ENCODE measurements at regions not wholly inside any gene's neighbourhood (a gene's known extent, or its start where the extent isn't known, plus 50 kb on each side); places are given as distances from the start of the nearest gene placed in this dataset.

DNA sequence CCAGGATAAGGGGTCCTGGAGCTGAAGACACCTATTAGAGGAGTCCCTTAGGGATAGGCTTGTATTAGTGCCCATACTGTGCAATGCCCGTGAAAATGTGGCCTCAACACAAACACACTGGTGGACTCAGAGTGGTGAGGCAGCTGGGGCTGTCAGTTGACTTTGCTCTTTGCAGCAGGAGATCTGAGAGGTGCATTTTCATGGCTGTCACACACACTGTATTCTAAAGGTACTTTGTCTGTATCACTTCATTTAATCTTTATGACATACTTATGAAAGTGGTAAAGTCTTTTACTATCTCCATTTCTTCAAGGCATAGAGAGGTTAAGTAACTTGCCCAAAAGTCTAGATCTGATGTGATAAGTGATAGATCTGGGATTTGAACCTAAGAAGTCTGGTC is 55.1 kb upstream of the GCFC2 start:
- ATAC-seq = no peak
- no peak for TF ChIP-seq ZFP3 (CRISPR knock-in tag; IDR thresholded peaks at IDR 0.05)
- TF ChIP-seq OSR1 (CRISPR knock-in tag; IDR thresholded peaks at IDR 0.05) = no peak
- TF ChIP-seq TOX (CRISPR knock-in tag; IDR thresholded peaks at IDR 0.05; ENCODE audit: borderline replicate concordance) = no peak
- no peak for TF ChIP-seq ZFP30 (CRISPR knock-in tag; IDR thresholded peaks at IDR 0.05)
- TF ChIP-seq ZNF8 (CRISPR knock-in tag; IDR thresholded peaks at IDR 0.05) = no peak

DNA sequence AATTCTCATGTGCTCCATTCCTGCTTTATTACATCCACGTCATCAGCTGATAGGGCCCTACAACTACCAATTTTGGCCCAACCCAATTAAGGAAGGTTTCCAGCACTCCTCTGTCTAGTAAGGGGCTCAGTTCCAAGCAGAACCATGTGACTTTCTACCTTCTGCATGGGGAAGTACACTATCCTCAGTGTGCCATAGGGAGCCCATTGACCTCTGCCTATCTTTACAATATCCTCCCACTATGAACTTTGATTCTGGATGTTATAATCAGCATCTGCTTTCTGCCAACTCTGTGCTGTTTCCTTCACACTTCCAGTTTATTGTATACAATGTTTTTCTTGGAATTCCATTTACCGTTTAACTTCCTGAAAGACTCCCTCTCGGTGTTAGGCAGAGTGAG is 53.9 kb upstream of the GCFC2 start:
- no peak for TF ChIP-seq ZNF8 (CRISPR knock-in tag; IDR thresholded peaks at IDR 0.05)
- no peak for TF ChIP-seq BACH2 (CRISPR knock-in tag; IDR thresholded peaks at IDR 0.05; ENCODE audit: borderline replicate concordance)
- no peak for TF ChIP-seq SNAI2 (CRISPR knock-in tag; IDR thresholded peaks at IDR 0.05)
- TF ChIP-seq, protein P1, sequence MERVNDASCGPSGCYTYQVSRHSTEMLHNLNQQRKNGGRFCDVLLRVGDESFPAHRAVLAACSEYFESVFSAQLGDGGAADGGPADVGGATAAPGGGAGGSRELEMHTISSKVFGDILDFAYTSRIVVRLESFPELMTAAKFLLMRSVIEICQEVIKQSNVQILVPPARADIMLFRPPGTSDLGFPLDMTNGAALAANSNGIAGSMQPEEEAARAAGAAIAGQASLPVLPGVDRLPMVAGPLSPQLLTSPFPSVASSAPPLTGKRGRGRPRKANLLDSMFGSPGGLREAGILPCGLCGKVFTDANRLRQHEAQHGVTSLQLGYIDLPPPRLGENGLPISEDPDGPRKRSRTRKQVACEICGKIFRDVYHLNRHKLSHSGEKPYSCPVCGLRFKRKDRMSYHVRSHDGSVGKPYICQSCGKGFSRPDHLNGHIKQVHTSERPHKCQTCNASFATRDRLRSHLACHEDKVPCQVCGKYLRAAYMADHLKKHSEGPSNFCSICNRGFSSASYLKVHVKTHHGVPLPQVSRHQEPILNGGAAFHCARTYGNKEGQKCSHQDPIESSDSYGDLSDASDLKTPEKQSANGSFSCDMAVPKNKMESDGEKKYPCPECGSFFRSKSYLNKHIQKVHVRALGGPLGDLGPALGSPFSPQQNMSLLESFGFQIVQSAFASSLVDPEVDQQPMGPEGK (CRISPR knock-in tag; IDR thresholded peaks at IDR 0.05; ENCODE audit: borderline replicate concordance) = no peak
- no peak for TF ChIP-seq PPARA (CRISPR knock-in tag; IDR thresholded peaks at IDR 0.05; ENCODE audit: borderline replicate concordance)
- no peak for TF ChIP-seq ISL1 (CRISPR knock-in tag; IDR thresholded peaks at IDR 0.05)
- no peak for TF ChIP-seq OSR1 (CRISPR knock-in tag; IDR thresholded peaks at IDR 0.05)
- TF ChIP-seq, protein P2, sequence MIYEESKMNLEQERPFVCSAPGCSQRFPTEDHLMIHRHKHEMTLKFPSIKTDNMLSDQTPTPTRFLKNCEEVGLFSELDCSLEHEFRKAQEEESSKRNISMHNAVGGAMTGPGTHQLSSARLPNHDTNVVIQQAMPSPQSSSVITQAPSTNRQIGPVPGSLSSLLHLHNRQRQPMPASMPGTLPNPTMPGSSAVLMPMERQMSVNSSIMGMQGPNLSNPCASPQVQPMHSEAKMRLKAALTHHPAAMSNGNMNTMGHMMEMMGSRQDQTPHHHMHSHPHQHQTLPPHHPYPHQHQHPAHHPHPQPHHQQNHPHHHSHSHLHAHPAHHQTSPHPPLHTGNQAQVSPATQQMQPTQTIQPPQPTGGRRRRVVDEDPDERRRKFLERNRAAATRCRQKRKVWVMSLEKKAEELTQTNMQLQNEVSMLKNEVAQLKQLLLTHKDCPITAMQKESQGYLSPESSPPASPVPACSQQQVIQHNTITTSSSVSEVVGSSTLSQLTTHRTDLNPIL (CRISPR knock-in tag; IDR thresholded peaks at IDR 0.05; ENCODE audit: low read depth) = no peak
- no peak for TF ChIP-seq ZNF70 (CRISPR knock-in tag; IDR thresholded peaks at IDR 0.05)
- no peak for TF ChIP-seq RARB (CRISPR knock-in tag; IDR thresholded peaks at IDR 0.05)
- no peak for TF ChIP-seq ZFP3 (CRISPR knock-in tag; IDR thresholded peaks at IDR 0.05)
- TF ChIP-seq ZFP30 (CRISPR knock-in tag; IDR thresholded peaks at IDR 0.05) = no peak
- no peak for TF ChIP-seq CSDC2 (CRISPR knock-in tag; IDR thresholded peaks at IDR 0.05)
- TF ChIP-seq ARNTL (CRISPR knock-in tag; IDR thresholded peaks at IDR 0.05; ENCODE audit: borderline replicate concordance, low read depth) = no peak
- TF ChIP-seq, protein P3, sequence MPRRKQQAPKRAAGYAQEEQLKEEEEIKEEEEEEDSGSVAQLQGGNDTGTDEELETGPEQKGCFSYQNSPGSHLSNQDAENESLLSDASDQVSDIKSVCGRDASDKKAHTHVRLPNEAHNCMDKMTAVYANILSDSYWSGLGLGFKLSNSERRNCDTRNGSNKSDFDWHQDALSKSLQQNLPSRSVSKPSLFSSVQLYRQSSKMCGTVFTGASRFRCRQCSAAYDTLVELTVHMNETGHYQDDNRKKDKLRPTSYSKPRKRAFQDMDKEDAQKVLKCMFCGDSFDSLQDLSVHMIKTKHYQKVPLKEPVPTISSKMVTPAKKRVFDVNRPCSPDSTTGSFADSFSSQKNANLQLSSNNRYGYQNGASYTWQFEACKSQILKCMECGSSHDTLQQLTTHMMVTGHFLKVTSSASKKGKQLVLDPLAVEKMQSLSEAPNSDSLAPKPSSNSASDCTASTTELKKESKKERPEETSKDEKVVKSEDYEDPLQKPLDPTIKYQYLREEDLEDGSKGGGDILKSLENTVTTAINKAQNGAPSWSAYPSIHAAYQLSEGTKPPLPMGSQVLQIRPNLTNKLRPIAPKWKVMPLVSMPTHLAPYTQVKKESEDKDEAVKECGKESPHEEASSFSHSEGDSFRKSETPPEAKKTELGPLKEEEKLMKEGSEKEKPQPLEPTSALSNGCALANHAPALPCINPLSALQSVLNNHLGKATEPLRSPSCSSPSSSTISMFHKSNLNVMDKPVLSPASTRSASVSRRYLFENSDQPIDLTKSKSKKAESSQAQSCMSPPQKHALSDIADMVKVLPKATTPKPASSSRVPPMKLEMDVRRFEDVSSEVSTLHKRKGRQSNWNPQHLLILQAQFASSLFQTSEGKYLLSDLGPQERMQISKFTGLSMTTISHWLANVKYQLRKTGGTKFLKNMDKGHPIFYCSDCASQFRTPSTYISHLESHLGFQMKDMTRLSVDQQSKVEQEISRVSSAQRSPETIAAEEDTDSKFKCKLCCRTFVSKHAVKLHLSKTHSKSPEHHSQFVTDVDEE (CRISPR knock-in tag; IDR thresholded peaks at IDR 0.05) = no peak
- no peak for TF ChIP-seq GLIS3 (CRISPR knock-in tag; IDR thresholded peaks at IDR 0.05)
- TF ChIP-seq, protein P4, sequence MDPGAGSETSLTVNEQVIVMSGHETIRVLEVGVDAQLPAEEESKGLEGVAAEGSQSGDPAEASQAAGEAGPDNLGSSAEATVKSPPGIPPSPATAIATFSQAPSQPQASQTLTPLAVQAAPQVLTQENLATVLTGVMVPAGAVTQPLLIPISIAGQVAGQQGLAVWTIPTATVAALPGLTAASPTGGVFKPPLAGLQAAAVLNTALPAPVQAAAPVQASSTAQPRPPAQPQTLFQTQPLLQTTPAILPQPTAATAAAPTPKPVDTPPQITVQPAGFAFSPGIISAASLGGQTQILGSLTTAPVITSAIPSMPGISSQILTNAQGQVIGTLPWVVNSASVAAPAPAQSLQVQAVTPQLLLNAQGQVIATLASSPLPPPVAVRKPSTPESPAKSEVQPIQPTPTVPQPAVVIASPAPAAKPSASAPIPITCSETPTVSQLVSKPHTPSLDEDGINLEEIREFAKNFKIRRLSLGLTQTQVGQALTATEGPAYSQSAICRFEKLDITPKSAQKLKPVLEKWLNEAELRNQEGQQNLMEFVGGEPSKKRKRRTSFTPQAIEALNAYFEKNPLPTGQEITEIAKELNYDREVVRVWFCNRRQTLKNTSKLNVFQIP (CRISPR knock-in tag; IDR thresholded peaks at IDR 0.05; ENCODE audit: borderline replicate concordance, low read depth) = no peak
- no peak for TF ChIP-seq TCF4 (CRISPR knock-in tag; IDR thresholded peaks at IDR 0.05; ENCODE audit: borderline replicate concordance)
- TF ChIP-seq, protein P5, sequence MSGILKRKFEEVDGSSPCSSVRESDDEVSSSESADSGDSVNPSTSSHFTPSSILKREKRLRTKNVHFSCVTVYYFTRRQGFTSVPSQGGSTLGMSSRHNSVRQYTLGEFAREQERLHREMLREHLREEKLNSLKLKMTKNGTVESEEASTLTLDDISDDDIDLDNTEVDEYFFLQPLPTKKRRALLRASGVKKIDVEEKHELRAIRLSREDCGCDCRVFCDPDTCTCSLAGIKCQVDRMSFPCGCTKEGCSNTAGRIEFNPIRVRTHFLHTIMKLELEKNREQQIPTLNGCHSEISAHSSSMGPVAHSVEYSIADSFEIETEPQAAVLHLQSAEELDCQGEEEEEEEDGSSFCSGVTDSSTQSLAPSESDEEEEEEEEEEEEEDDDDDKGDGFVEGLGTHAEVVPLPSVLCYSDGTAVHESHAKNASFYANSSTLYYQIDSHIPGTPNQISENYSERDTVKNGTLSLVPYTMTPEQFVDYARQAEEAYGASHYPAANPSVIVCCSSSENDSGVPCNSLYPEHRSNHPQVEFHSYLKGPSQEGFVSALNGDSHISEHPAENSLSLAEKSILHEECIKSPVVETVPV (CRISPR knock-in tag; IDR thresholded peaks at IDR 0.05) = no peak
- ATAC-seq = no peak

Data from SK-N-SH treated with all-trans-retinoic acid at 6 μM for 48 hours (cell line).